ENCODE measurements at regions not wholly inside any gene's neighbourhood (a gene's known extent, or its start where the extent isn't known, plus 50 kb on each side); places are given as distances from the start of the nearest gene placed in this dataset.

- TF ChIP-seq SMC3 (IDR thresholded peaks at IDR 0.05; ENCODE audit: low read depth, low read length) = no peak
- no peak for TF ChIP-seq CTCF (IDR thresholded peaks at IDR 0.05)
- no peak for TF ChIP-seq POLR2AphosphoS5 (IDR thresholded peaks at IDR 0.05; ENCODE audit: low read depth, low read length)
- no peak for TF ChIP-seq RAD21 (IDR thresholded peaks at IDR 0.05; ENCODE audit: low read length)
- no peak for TF ChIP-seq USF1 (IDR thresholded peaks at IDR 0.05; ENCODE audit: borderline replicate concordance, low read depth)
- no peak for TF ChIP-seq YY1 (IDR thresholded peaks at IDR 0.05; ENCODE audit: low read depth)
- no peak for TF ChIP-seq FOXM1 (IDR thresholded peaks at IDR 0.05; ENCODE audit: low read depth)
- TF ChIP-seq RCOR1 (IDR thresholded peaks at IDR 0.05; ENCODE audit: low read length) = no peak
- no peak for TF ChIP-seq USF2 (IDR thresholded peaks at IDR 0.05; ENCODE audit: borderline replicate concordance, low read depth, low read length)
- TF ChIP-seq NRF1 (IDR thresholded peaks at IDR 0.05; ENCODE audit: low read depth, low read length) = no peak
- TF ChIP-seq TCF12 (IDR thresholded peaks at IDR 0.05) = no peak
Measured at GRCh38 chr10:75335983-75336382, 65.6 kb downstream of the ZNF503 start.

Data from SK-N-SH (cell line).